ENCODE measurements at regions not wholly inside any gene's neighbourhood (a gene's known extent, or its start where the extent isn't known, plus 50 kb on each side); places are given as distances from the start of the nearest gene placed in this dataset.

DNA sequence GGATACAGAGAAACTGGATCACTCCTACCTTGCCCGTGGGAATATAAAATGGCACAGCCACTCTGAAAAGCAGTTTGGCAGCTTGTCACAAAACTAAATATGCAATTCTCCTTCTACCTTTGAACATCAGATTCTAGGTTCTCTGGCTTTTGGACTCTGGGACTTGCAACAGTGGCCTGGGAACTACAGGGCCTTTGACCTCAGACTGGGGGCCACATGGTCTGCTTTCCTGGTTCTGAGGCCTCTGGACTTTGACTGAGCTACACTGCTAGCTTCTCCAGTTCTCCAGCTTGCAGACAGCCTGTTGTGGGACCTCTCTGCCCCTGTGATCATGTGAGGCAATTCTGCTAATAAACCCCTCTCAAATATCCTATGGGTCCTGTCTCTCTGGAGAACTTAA lies 168.8 kb downstream of the CDH26 start:
- DNase-seq (ENCODE audit: low spot score): no peak

DNA sequence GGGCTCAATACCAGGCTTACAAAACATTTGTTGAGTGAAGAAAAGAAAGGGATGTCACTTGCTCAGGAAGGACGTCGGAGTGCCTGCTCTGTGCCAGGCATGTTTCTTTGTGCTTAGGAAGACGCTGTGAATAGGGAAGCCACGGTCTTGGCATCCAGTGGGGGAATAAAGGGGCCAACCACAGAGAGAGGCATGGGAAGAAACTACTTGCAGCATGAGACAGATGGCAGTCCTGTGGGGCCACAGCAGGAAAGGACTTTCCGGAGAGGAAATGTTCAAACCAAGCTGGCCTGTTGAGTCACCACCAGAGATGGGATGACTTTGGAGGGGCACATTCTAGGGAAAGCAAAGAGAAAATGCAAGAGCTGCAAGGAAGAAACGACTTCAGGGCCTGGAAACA lies 173.2 kb downstream of the CDH26 start:
- no peak for DNase-seq (ENCODE audit: low spot score)

DNA sequence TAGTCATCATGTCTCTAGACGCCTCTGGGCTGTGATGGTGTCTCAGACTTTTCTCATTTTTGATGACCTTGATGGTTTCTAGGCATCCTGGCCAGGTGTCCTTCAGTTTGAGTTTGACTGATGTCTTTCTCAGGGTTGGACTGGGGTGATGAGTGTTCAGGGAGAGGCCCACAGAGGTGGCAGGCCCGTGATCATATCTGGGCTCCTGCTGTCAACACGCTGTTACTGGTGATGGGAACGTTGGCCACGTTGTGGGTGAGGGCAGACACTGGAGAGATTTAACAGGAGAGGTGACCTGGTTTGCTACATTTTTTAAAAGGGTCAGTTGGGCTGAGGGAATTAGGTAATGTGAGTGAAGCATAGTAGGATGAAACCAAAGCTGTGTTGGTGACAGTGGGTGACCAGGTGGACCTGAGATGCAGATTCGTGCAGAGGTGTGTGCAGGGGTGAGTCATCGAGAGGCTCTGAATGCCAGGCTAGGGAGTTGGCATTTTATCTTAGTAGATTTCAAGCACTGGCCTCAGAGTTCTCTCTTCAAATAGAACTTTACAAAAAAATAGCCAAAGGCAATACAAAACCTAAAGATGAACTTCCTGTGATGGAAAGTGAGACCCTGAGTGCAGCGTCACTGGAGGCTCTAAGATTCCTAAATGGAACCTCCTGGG lies 174.1 kb downstream of the CDH26 start:
- no peak for DNase-seq (ENCODE audit: low spot score)

DNA sequence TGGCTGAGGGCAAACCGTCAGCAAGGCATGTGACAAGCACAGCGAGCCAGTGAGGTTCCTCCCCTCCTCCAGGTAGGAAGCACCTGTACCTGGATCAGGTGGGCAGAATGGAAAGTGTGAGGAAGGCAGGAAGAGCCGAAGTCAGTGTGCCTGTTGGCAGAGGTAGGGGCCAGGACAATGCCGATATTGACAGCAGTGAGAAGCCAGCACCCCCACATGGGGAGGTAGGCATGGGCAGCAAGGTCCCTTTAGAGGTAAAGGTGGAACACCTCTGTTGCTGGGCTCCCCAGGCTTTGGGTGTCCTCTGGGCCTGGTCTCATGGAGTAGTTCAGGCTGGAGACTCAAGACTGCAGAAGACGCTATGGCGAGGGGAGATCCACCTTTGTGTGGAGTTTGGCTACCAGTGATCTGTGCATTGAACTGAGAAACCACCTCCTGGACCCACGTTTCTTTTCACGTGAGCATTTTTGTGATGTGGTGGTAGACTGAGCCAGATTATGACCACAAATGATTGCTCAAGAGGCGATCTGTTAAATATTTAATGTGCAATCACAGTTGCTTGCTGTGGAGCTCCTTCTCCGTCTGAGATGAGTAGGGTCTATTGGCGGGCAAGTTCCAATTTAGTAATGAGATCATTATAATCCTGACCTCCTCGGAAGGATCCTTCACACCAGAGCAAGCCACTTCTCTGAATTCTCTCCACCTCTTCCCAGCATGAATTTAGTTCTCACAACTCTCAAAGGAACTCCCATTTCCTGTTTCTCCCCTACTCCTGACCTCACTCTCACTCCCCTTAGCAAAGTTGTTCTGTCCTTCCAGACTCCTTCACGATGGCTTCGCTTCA lies 174.8 kb downstream of the CDH26 start:
- no peak for DNase-seq (ENCODE audit: low spot score)

DNA sequence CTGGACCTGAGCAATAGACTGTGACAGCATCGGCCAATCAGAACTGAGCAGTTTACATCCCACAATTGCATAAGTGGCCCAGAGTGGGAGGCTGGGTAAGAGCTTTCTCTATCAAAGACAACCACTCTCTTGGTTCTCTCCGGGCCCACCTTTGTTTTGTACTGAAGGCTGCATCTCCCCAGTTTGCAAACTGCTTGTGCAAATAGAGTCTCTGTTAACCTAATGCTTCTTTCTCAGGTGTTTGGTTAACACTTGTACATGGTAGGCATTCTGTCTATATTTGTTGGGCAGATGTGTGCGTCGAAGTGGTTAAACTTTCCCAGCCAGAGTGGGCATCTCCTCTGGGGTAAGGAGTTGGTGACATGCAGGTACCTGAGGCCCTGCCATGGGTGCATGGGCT lies 177.1 kb downstream of the CDH26 start:
- no peak for DNase-seq (ENCODE audit: low spot score)

DNA sequence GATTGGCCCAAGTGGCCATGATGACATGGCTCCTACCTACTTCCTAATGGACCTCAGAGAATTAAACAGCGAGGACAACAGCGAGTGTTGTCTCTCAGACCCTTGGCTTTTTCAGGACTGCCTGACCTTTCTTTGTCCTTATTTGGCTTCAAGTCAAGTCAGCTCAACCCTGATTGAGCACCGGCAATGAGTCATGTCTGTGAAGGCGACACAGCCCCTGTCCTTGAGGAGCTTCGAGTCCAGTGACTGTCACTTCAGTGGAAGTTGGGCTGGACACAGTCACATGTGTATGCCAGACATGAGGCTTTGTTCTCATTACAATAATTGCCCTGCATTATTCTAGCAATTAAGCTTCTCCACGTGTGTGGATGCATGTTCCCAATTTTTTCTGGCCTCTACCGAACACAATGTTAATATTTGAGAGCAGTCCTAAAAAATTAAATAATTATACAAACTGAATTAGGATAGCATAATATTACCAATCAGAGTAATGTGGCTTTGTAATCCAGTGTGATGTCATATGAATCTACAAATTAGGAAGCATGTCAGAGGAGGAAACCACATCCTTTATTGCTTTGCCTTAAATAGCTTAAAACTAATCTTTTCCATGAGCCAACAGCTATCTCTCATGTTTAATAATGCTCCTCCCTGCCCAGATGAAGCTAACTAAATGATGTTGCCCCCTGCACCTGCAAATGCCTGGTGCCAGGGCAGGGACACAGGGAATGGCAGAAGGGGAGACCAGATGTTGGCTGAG lies 178.6 kb downstream of the CDH26 start:
- DNase-seq (ENCODE audit: low spot score): no peak

DNA sequence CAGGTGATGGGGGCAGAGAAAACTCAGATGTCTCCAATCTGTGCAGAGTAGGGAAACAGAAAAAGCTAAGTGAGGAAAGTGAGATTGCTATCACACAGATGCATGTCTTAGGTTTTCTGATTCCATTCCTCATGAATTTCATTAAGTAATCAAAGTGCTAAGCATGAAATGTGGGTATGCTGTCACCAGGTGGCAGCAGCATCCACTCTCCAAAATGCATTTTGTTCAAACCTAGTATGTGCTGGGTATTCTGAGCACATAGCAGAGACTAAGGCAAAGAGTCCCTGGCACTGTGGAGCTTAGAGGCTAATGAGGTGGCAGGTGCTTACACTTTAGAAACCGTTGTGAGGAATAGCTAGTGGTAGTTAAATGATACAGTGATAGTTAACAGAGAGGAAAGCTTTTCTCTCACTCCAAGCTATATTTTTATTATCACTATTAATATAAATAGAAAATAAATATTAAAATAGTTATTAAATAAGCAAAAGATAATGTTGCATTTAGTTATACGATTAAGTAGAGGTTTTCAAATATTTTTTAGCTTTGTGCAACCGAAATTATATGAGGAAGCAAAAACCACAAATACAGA lies 179.5 kb downstream of the CDH26 start:
- DNase-seq (ENCODE audit: low spot score): no peak

DNA sequence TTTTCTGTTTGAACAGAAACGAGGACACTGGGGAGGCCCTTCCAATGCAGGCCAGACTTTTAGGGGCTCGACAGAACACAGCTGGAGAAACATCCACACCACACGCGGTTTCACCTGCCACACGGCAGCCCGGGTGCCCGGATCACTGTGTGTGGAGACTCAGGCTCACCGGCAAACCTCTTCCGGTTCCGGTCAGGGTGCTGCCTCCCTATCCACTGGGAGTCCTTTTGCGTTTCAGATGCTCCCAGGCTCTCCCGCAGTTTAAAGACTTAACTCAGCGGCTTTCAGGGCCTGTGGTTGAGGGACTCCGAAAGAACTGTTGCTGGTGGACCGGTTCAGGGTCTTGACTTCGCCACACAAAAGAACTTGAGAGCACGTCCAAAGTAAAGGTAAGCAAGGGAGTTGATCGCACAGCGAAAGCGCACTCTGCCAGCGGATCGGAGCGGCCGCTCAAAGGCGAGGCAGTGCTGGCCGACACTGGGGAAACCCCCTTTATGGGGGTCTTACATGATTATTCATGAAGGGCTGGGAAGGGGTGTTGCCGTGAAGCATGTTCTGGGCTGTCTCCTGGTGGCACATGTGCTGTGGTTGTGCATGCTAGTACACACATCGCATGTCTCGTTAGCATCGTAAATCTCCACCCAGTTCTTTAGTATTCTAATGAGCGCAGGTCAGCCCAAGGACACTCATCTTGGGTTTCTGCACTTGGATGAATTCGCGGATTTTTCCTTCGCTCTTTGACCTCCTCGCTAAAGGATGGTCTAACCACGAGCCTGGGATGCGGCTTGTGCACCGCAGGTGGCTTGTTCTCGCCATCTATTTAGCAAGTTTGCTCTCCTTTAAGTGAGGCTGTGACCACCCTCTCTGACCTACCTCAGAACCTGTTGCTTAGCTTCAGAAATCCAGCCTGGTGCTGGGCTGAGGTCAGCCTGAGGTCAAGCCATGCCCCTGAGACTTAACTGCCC lies 180.3 kb downstream of the CDH26 start:
- DNase-seq (ENCODE audit: low spot score): peak; percentile 66

DNA sequence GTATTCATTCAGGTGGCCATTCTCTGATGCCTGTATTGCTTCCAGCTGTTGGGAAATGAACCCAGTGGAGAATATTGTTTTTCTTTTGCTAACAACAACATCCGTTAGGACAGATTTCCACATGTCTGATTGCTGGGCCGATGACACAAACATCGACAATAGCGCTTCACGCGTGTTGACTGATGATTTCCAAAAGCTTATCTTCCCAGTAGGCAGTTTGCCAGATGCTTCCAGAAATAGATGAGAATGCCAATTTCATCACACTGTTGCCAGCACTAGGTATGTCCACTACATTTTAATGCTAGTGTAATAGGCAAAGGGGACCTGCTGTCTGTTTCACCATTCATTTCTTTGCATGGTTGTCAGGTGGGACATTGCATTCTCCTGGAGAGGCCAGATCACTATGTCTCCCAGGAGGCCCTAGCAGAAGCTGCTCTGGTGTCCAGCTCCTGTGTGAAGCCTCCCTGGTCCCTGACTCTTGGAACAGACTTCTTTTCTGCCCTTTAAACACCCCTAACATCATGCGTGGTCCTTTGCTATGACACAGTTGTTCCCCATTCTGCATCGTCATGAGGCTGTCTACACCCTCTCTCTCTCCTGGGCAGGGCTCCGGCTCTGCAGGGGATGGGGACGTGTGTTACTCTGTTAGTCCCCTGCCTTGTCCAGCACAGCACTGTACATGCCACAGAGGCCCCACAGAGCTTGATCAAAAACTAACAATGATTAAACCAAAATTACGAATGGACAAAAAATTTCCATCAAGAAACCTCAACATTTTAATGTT lies 181.6 kb downstream of the CDH26 start:
- DNase-seq (ENCODE audit: low spot score): no peak

DNA sequence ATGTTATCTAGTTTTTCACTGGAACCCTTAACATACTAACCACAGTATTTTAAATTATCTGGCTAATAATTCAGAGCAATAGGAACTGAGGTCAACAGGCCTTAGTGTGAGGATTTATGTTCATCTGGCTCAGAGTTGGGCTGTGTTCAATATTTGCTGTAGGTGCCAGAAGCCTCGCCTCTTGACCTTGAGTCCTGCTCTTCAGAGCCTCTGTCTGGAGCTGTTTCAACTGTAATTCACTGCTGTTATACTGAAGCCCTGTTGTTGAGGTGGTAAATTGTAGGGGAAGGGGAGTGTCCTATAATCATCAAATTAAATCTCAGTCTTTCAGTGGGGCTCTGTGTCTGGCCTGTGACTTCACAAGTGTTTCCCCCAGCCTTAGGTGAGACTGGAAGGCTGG lies 184.4 kb downstream of the CDH26 start:
- DNase-seq (ENCODE audit: low spot score): no peak

DNA sequence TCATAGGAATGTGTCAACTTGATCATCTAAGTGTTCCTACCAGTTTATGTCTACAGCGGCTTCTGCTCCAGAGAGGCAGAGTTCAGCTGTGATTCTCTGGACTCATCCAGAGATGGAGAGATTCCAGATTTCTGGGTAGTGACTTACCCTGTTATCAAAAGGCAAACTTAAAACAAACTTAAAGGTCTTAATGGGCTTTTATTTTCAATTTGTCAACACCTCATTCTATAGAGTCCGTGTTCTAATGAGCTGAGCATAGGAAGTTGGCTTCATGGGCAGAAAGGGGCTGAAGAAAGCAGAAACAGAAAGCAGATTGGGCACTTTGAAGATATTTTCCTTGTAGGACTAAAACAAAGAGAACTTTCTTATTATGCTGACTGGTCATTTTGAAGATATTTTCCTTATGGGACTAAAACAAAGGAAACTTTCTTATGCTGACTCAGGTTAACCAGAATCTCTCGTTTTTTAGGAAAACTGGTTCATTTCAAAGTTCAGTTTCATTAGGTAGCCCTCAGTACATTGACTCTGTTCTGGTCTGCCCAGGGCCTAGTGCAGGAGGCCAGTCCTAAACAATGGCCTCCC lies 185.1 kb downstream of the CDH26 start:
- no peak for DNase-seq (ENCODE audit: low spot score)

DNA sequence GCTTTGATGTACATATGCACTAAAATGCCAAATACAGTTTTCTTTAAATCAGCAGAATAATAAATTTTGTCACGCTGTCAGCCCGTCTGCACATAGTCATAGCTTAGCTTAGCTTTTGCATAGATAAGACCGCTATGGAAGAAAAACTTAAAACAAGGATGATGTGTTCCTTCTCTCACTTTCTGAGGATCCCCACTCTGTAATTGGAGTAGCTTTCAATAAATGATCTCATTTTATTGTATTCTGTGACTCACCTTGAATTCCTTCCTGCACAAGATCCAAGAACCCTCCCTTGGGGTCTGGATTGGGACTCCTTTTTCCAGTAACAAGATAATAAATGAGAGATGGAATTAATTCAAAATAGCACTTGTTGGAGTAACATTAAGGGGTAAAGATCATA lies 186.2 kb downstream of the CDH26 start:
- DNase-seq (ENCODE audit: low spot score): no peak

DNA sequence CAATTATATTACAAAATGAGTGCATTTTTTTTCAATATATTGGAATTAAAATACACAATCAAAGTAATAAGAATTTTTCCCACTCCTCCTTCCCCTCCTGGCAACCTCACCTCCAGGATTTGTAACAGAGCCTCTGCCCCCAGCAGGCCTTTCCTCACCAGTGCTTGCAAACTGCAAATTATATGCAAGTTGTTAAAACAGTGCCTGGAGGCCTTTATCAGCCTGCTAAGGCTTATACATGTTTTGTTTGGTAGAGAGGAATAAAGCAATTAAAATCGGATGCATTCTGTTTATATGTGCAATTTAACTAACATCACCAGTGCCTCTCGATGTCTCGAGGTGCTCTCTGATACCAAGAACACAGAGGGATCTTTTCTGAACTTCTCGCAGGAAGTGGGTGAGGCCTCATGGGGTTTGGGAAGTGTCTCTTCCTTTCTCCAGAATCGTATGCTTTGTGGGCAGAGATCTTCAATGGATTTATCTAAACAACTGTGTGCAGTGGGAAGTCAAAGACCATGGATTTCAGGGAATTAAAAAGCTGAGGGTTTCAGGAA lies 186.8 kb downstream of the CDH26 start:
- no peak for DNase-seq (ENCODE audit: low spot score)

DNA sequence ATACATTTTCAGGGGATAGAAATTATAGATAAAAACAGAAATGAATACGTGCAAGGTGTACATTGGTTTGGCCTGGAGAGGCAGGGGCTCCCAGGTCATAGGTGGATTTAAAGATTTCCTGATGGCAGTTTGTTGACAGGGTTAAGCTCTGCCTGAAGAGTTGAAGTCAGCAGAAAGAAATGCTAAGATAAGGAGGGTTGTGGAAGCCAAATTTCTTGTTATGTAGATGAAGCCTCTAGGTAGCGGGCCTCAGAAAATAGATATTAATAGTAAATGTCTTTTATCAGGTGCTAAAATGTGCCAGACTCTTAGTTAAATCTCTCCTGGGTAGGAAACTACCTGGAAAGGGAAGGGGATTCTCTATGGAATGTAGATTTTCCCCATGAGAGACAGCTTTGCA lies 188.8 kb downstream of the CDH26 start:
- no peak for DNase-seq (ENCODE audit: low spot score)

DNA sequence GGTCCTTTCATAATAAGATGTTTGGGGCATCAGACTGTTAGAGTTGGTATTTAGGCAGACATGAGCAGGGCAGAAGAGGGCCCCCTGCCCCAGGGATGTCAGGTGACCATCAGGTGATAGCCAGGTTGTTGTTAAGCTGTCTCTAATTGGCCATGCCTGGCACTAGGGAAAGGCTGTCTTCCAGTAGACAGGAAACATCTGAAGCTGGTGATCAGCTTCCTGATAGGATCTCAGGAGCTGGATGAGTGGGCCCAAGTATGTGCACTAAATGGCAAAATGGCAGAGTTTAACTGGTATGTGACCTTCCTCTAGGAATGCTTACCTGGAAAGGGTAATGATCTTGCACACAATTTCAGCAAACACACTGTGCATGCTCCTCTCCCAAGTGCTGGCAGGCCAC lies 190.7 kb downstream of the CDH26 start:
- DNase-seq (ENCODE audit: low spot score): no peak

DNA sequence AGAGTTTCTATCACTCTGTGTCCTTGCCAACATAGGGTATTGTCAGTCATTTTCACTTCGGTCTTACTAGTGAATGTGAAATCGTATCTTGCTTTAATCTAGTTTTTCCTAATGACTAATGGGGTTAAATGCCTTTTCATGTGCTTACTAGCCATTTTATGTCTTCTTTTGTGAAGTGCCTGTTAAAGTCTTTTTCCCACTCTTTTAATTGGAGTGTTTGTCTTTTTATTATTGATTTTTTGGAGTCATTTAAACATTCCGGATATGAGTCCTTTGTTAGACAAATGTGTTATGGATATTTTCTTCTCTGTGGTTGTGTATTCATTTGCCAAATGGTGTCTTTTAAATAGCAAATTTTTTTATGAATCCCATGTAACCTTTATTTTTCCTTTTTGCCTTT lies 194.6 kb downstream of the CDH26 start:
- no peak for DNase-seq (ENCODE audit: low spot score)

DNA sequence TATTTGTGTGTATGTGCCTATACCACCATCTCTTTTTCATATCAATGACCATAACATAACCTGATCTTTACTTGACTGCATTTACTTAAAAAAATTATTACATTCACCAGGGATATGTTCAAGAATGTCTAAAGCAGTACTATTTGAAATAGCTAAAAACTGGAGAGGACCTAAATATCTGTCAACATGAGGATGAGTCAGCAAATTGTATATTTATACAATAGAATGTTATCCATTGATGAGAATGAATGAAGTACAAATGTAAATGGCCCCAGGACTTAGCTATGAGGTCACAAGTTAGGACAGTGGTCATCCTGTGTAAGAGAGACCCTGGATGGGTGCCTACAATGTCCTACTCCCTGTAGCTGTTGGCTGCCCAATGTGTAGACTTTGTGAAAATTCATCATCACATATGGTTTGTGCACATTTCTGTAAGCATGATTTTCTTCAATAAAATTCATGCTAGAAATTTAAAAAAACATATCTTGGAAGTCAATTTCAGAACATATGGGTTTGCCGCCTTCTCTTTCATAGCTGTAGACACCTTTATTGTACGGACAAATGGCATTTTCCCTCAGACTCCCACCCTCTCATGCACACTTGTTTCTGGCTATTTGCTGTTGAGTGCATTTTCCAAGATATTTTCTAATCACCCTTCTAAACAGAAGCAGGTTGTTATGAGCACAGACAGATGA lies 202.4 kb downstream of the CDH26 start:
- DNase-seq (ENCODE audit: low spot score): no peak

DNA sequence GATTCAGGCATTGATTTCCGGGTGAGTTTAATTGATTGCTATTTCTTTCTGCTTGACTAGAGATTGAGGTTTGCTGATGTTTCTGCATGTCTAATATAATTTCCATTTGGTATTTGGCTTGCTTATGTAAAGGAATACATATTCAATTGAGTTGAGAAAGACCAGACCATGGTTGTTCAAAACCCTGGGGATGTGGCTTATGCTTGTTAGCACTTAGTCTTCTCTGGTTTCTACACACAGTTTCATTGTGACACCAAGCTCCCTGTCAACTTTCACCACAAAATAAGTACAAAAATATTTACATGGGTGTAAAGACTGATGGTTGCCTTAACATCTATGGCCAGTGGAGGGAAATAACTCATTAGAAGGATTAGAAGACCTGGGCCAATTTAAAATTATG lies 209.6 kb downstream of the CDH26 start:
- DNase-seq (ENCODE audit: low spot score): no peak

DNA sequence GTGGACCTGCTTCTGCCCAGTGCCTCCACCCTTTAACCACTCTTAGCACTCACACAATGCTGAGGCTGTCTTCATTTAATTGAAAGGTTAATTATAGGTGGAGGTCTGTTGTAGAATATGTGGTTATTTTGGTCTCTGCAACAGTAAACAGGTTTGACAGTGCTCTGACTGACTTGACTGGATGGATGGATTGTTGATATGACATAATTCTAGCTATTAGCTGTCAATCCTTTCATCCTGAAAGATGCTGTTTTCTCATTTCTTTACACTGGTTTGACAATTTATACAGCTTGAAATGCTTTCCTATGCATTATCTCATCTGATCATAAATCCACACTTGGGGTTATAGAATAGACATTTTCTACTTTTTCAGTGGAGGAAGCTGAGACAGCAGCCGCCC lies 210.7 kb downstream of the CDH26 start:
- DNase-seq (ENCODE audit: low spot score): no peak

All from ureter (tissue), 1 donor.